IPS-18a (cell line): ENCODE measurements at regions not wholly inside any gene's neighbourhood (a gene's known extent, or its start where the extent isn't known, plus 50 kb on each side); places are given as distances from the start of the nearest gene placed in this dataset.

Experiments used
- H3K27ac ChIP-seq: one replicate; pipeline ENCODE4 v1.5.1; 2013; ENCODE audit warnings: low read length
- H3K27me3 ChIP-seq: one replicate; pipeline ENCODE4 v1.6.1; 2013; ENCODE audit warnings: mild to moderate bottlenecking, low read length; ENCODE audit not compliant: control insufficient read depth, insufficient read depth
- H3K36me3 ChIP-seq: one replicate; pipeline ENCODE4 v1.6.1; 2013; ENCODE audit warnings: low read depth, low read length; ENCODE audit not compliant: control insufficient read depth
- H3K4me1 ChIP-seq: one replicate; pipeline ENCODE4 v1.6.1; 2013; ENCODE audit warnings: low read depth, low read length; ENCODE audit not compliant: control insufficient read depth
- H3K4me3 ChIP-seq: one replicate; pipeline ENCODE4 v1.5.1; 2013; ENCODE audit warnings: low read length
- H3K9ac ChIP-seq: one replicate; pipeline ENCODE4 v1.6.1; 2013; ENCODE audit warnings: mild to moderate bottlenecking, low read length, moderate library complexity
- H3K9me3 ChIP-seq: one replicate; pipeline ENCODE4 v1.6.1; 2013; ENCODE audit warnings: low read depth, low read length; ENCODE audit not compliant: control insufficient read depth

GRCh38 chr4:157803845-157804521, 368.8 kb downstream of the GASK1B start:
- H3K4me3 ChIP-seq, result no peak overlapping the region
- no peaks in the 10 kb centered on the region for H3K27me3 ChIP-seq
- H3K9me3 ChIP-seq, result no peaks in the 10 kb centered on the region
- no peaks in the 10 kb centered on the region for H3K4me1 ChIP-seq
- no peak overlapping the region for H3K27ac ChIP-seq
- no peak overlapping the region for H3K9ac ChIP-seq
- H3K36me3 ChIP-seq, result no peaks in the 10 kb centered on the region

GRCh38 chr4:157803421-157803820, 369.4 kb downstream of the GASK1B start:
- Histone ChIP-seq H3K27ac (no peak overlapping the region), H3K9me3 (no peaks in the 10 kb centered on the region), H3K4me3 (no peak overlapping the region), H3K4me1 (no peaks in the 10 kb centered on the region), H3K27me3 (no peaks in the 10 kb centered on the region), H3K36me3 (no peaks in the 10 kb centered on the region), H3K9ac (no peak overlapping the region)

GRCh38 chr4:157795495-157795894, 377.3 kb downstream of the GASK1B start:
- Histone ChIP-seq H3K9ac (no peak overlapping the region), H3K4me3 (no peak overlapping the region), H3K9me3 (no peaks in the 10 kb centered on the region)

DNA sequence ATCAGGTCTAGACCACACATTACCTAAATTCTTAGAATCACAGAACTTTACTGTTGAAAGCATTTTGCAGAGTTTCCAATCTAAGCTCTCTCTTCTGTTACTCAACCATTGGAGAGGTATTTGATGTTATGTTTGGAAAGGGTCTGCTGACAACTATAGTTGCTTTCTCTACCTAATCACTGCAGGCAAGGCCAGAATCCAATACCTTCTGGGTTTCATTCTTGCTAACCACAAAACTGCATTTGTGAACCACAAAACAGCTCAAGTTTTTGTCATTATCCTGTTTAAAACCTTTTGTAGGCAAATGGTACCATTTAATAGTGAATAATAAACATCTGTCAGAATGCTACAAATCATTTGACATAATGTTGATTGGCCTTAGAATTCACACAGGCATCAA, 380.1 kb downstream of the GASK1B start:
- Histone ChIP-seq H3K9me3 (no peaks in the 10 kb centered on the region), H3K9ac (no peak overlapping the region), H3K27ac (no peak overlapping the region), H3K36me3 (no peaks in the 10 kb centered on the region), H3K4me1 (peaks cover 3% of the 10 kb centered on the region), H3K27me3 (no peaks in the 10 kb centered on the region), H3K4me3 (no peak overlapping the region)

More at GRCh38 chr4:157795495-157795894, 377.3 kb downstream of the GASK1B start:
- Histone ChIP-seq H3K27ac (no peak overlapping the region), H3K36me3 (no peaks in the 10 kb centered on the region), H3K27me3 (no peaks in the 10 kb centered on the region), H3K4me1 (peaks cover 3% of the 10 kb centered on the region)

DNA sequence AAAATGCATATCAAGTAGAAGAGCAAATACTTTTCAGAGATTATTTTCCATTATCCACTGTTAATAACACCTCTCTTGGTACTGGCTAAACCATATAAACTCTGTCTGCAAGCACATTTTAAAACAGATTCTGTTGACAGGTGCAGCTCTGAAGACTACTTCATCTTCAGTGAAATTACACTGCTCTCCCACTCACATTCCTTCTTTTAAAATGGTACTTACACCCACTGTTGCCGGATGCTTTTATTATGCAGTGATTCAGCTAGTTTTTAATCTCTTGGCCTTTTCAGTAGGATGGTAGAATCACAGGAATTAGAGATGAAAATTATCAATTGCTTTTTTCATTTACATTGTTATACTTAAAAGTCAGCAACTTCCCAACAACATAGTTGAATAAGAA, 381.6 kb downstream of the GASK1B start:
- H3K4me1 ChIP-seq, result peaks cover 3% of the 10 kb centered on the region
- H3K36me3 ChIP-seq, result no peaks in the 10 kb centered on the region
- H3K4me3 ChIP-seq, result no peak overlapping the region
- H3K27ac ChIP-seq, result no peak overlapping the region
- H3K9ac ChIP-seq, result no peak overlapping the region
- H3K27me3 ChIP-seq, result no peaks in the 10 kb centered on the region
- no peaks in the 10 kb centered on the region for H3K9me3 ChIP-seq

GRCh38 chr4:157787618-157788017, 385.2 kb downstream of the GASK1B start:
- Histone ChIP-seq H3K27ac (no peak overlapping the region), H3K4me1 (peaks cover 3% of the 10 kb centered on the region), H3K9me3 (no peaks in the 10 kb centered on the region), H3K4me3 (no peak overlapping the region), H3K27me3 (no peaks in the 10 kb centered on the region), H3K9ac (no peak overlapping the region), H3K36me3 (no peaks in the 10 kb centered on the region)

DNA sequence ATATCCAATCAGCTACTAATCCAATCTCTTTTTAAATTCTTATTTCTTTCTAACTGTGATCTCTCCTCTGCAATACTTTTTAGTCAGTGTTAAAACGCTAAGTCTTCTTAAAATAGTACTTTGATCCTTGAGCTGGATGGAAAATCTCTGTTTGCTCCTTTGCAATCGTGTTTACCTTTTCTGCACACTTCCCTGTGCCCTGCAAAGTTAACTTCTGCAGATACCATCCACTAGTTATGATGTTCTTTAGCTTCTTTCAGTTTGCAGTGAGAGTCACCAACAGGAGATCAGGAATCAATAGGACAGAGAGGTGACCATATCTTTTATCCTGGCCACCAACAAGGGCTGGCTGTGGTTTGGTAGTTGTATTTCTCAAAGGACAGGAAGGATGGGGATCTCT, 391.5 kb downstream of the GASK1B start:
- no peak overlapping the region for H3K4me3 ChIP-seq
- no peaks in the 10 kb centered on the region for H3K27me3 ChIP-seq

DNA sequence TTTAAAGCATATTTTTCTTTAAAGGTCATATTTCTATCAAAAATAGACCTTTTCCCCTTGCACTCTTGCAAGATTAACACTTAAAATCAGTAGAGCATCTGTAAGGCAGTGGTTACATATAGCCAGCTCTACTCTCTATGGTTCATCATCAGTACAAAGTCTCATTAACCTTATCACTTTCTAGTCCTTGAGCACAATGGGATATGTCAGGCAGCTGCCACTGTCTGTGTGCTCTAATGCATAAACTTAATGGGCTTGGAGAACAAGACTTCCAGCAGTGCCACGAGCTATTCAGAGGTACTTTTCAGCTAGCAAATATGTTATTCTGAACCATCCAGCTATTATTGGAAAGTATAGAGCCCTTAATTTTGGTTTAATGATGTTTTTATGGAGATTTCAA, 393.7 kb downstream of the GASK1B start:
- Histone ChIP-seq H3K9me3 (no peaks in the 10 kb centered on the region), H3K9ac (no peak overlapping the region), H3K4me1 (no peaks in the 10 kb centered on the region), H3K27ac (no peak overlapping the region), H3K4me3 (no peak overlapping the region), H3K27me3 (no peaks in the 10 kb centered on the region), H3K36me3 (no peaks in the 10 kb centered on the region)

More for the DNA sequence above, 391.5 kb downstream of the GASK1B start:
- Histone ChIP-seq H3K27ac (no peak overlapping the region), H3K36me3 (no peaks in the 10 kb centered on the region), H3K9ac (no peak overlapping the region), H3K9me3 (no peaks in the 10 kb centered on the region), H3K4me1 (no peaks in the 10 kb centered on the region)

- Histone ChIP-seq H3K27ac (no peak overlapping the region), H3K4me1 (no peaks in the 10 kb centered on the region), H3K9ac (no peak overlapping the region), H3K36me3 (no peaks in the 10 kb centered on the region), H3K9me3 (no peaks in the 10 kb centered on the region), H3K4me3 (no peak overlapping the region), H3K27me3 (no peaks in the 10 kb centered on the region)
Measured at GRCh38 chr4:157776930-157777528, 395.8 kb downstream of the GASK1B start.

- H3K27me3 ChIP-seq, result no peaks in the 10 kb centered on the region
- no peak overlapping the region for H3K9ac ChIP-seq
- H3K27ac ChIP-seq, result no peak overlapping the region
- no peaks in the 10 kb centered on the region for H3K36me3 ChIP-seq
- H3K9me3 ChIP-seq, result no peaks in the 10 kb centered on the region
- H3K4me3 ChIP-seq, result no peak overlapping the region
- H3K4me1 ChIP-seq, result no peaks in the 10 kb centered on the region
Measured at GRCh38 chr4:157775971-157776370, 396.9 kb downstream of the GASK1B start.

DNA sequence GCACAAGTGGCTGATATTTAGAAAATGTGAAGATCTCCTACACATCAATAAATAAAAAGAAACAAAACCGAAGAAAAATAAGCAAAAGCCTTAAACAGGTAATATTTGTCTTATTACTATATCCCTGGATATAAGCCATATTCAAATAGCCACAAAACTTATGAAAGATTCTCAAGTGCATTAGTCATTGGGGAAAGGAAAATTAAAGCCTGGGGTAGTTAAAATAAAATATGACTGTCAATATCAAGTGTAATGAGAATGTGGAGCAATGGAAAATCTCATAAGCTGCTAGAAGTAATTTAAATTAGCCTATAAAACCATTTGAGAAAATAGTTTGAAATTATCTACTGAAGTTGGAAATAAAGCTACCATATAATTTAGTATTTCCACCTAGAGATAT, 399.9 kb downstream of the GASK1B start:
- no peak overlapping the region for H3K9ac ChIP-seq
- H3K9me3 ChIP-seq, result no peaks in the 10 kb centered on the region
- H3K36me3 ChIP-seq, result no peaks in the 10 kb centered on the region
- H3K4me1 ChIP-seq, result no peaks in the 10 kb centered on the region
- no peak overlapping the region for H3K4me3 ChIP-seq
- no peaks in the 10 kb centered on the region for H3K27me3 ChIP-seq
- no peak overlapping the region for H3K27ac ChIP-seq

GRCh38 chr4:157768419-157768818, 404.4 kb downstream of the GASK1B start:
- no peaks in the 10 kb centered on the region for H3K9me3 ChIP-seq
- H3K4me3 ChIP-seq, result no peak overlapping the region
- H3K9ac ChIP-seq, result no peak overlapping the region
- no peaks in the 10 kb centered on the region for H3K36me3 ChIP-seq
- no peaks in the 10 kb centered on the region for H3K27me3 ChIP-seq
- no peaks in the 10 kb centered on the region for H3K4me1 ChIP-seq
- no peak overlapping the region for H3K27ac ChIP-seq
